ENCODE measurements at regions not wholly inside any gene's neighbourhood (a gene's known extent, or its start where the extent isn't known, plus 50 kb on each side); places are given as distances from the start of the nearest gene placed in this dataset.

- no peak for TF ChIP-seq CTCF (IDR thresholded peaks at IDR 0.05 in 2 of 3, conservative IDR thresholded peaks at IDR 0.05 in 1 of 3; ENCODE audit: control insufficient read depth in 2 of 3, extremely low read depth in 1 of 3, insufficient read depth in 1 of 3, low read depth in 3 of 3, low read length in 3 of 3)
- TF ChIP-seq CEBPB (IDR thresholded peaks at IDR 0.05; ENCODE audit: borderline replicate concordance in 1 of 2, low read depth in 2 of 2, low read length in 2 of 2) = no peak
- no peak for TF ChIP-seq HDAC6 (IDR thresholded peaks at IDR 0.05; ENCODE audit: unreplicated experiment)
- no peak for TF ChIP-seq GABPA (IDR thresholded peaks at IDR 0.05; ENCODE audit: low read depth)
These were observed 1455.5 kb downstream of the SUCLG1 start for GRCh38 chr2:83003555-83003954.
